ENCODE measurements at regions not wholly inside any gene's neighbourhood (a gene's known extent, or its start where the extent isn't known, plus 50 kb on each side); places are given as distances from the start of the nearest gene placed in this dataset.
A peak's percentile ranks its signal among the peaks of the same experiment; 100 is the strongest.

GRCh38 chr9:117649126-117649525 lies 55.1 kb upstream of the TLR4 start:
- H3K9me3 ChIP-seq (ENCODE audit: insufficient read depth, low read length), result no peaks in the 10 kb centered on the region
- no peak overlapping the region for H3K4me2 ChIP-seq (ENCODE audit: low read depth, low read length, poor library complexity, severe bottlenecking)
- H4K20me1 ChIP-seq (ENCODE audit: low read depth, low read length), result no peaks in the 10 kb centered on the region
- no peaks in the 10 kb centered on the region for H3F3A ChIP-seq (ENCODE audit: insufficient read depth)
- TF ChIP-seq CTCF (IDR thresholded peaks at IDR 0.05; ENCODE audit: insufficient read depth, low read length, poor library complexity, severe bottlenecking), result no peak
- no peak for TF ChIP-seq EZH2phosphoT487 (conservative IDR thresholded peaks at IDR 0.05; ENCODE audit: low read length)
- no peaks in the 10 kb centered on the region for H3K36me3 ChIP-seq (ENCODE audit: low read length)
- H2AFZ ChIP-seq (ENCODE audit: low read depth, low read length, severe bottlenecking), result no peak overlapping the region
- H3K9me2 ChIP-seq (replicated peaks; ENCODE audit: insufficient read depth, low read length), result no peaks in the 10 kb centered on the region
- no peak overlapping the region for H3K4me3 ChIP-seq (ENCODE audit: insufficient read depth, low read length, poor library complexity, severe bottlenecking)
- no peak overlapping the region for H3K9ac ChIP-seq (ENCODE audit: low read length)
- H3K27ac ChIP-seq (ENCODE audit: low read depth, low read length), result no peak overlapping the region
- H3K27me3 ChIP-seq (ENCODE audit: low read length), result no peaks in the 10 kb centered on the region
- no peaks in the 10 kb centered on the region for H3K79me2 ChIP-seq (ENCODE audit: insufficient read depth, low read length)

GRCh38 chr9:117644932-117645636 lies 59.1 kb upstream of the TLR4 start:
- H3K4me3 ChIP-seq (ENCODE audit: insufficient read depth, low read length, poor library complexity, severe bottlenecking), result no peak overlapping the region
- H3K4me2 ChIP-seq (ENCODE audit: low read depth, low read length, poor library complexity, severe bottlenecking), result no peak overlapping the region
- no peaks in the 10 kb centered on the region for H3K36me3 ChIP-seq (ENCODE audit: low read length)
- H3K27ac ChIP-seq (ENCODE audit: low read depth, low read length), result no peak overlapping the region
- H3K27me3 ChIP-seq (ENCODE audit: low read length), result no peaks in the 10 kb centered on the region
- H3K9ac ChIP-seq (ENCODE audit: low read length), result no peak overlapping the region
- no peak overlapping the region for H2AFZ ChIP-seq (ENCODE audit: low read depth, low read length, severe bottlenecking)
- no peaks in the 10 kb centered on the region for H3K9me2 ChIP-seq (replicated peaks; ENCODE audit: insufficient read depth, low read length)
- H3K79me2 ChIP-seq (ENCODE audit: insufficient read depth, low read length), result no peaks in the 10 kb centered on the region
- no peaks in the 10 kb centered on the region for H3F3A ChIP-seq (ENCODE audit: insufficient read depth)
- no peaks in the 10 kb centered on the region for H3K9me3 ChIP-seq (ENCODE audit: insufficient read depth, low read length)
- TF ChIP-seq EZH2phosphoT487 (conservative IDR thresholded peaks at IDR 0.05; ENCODE audit: low read length), result no peak
- TF ChIP-seq CTCF (IDR thresholded peaks at IDR 0.05; ENCODE audit: insufficient read depth, low read length, poor library complexity, severe bottlenecking), result no peak
- H4K20me1 ChIP-seq (ENCODE audit: low read depth, low read length), result no peaks in the 10 kb centered on the region

GRCh38 chr9:117644133-117644931 lies 59.9 kb upstream of the TLR4 start:
- Histone ChIP-seq H3K4me2 (ENCODE audit: low read depth, low read length, poor library complexity, severe bottlenecking) (peak overlapping the region; percentile 4), H3K9me3 (ENCODE audit: insufficient read depth, low read length) (no peaks in the 10 kb centered on the region), H3K9me2 (replicated peaks; ENCODE audit: insufficient read depth, low read length) (no peaks in the 10 kb centered on the region), H3F3A (ENCODE audit: insufficient read depth) (no peaks in the 10 kb centered on the region), H3K9ac (ENCODE audit: low read length) (no peak overlapping the region), H4K20me1 (ENCODE audit: low read depth, low read length) (no peaks in the 10 kb centered on the region), H3K27me3 (ENCODE audit: low read length) (no peaks in the 10 kb centered on the region), H3K4me3 (ENCODE audit: insufficient read depth, low read length, poor library complexity, severe bottlenecking) (no peak overlapping the region), H3K79me2 (ENCODE audit: insufficient read depth, low read length) (no peaks in the 10 kb centered on the region), H3K36me3 (ENCODE audit: low read length) (no peaks in the 10 kb centered on the region), H2AFZ (ENCODE audit: low read depth, low read length, severe bottlenecking) (no peak overlapping the region), H3K27ac (ENCODE audit: low read depth, low read length) (no peak overlapping the region)
- TF ChIP-seq EZH2phosphoT487 (conservative IDR thresholded peaks at IDR 0.05; ENCODE audit: low read length) (no peak), CTCF (IDR thresholded peaks at IDR 0.05; ENCODE audit: insufficient read depth, low read length, poor library complexity, severe bottlenecking) (peak; percentile 91)
